HG03159 (cell line): ENCODE measurements at regions not wholly inside any gene's neighbourhood (a gene's known extent, or its start where the extent isn't known, plus 50 kb on each side); places are given as distances from the start of the nearest gene placed in this dataset.
"Not testable (repeated sequence)": the region's sequence is repeated elsewhere in the genome, so short reads cannot be mapped to it uniquely, and the experiment has no call there.

Experiments
- ATAC-seq: cut with Tn5 transposase; IDR thresholded peaks from one replicate; pipeline ENCODE4 v1.9.1; 2021; ENCODE audit warnings: mild to moderate bottlenecking, moderate library complexity; ENCODE audit not compliant: unreplicated experiment

DNA sequence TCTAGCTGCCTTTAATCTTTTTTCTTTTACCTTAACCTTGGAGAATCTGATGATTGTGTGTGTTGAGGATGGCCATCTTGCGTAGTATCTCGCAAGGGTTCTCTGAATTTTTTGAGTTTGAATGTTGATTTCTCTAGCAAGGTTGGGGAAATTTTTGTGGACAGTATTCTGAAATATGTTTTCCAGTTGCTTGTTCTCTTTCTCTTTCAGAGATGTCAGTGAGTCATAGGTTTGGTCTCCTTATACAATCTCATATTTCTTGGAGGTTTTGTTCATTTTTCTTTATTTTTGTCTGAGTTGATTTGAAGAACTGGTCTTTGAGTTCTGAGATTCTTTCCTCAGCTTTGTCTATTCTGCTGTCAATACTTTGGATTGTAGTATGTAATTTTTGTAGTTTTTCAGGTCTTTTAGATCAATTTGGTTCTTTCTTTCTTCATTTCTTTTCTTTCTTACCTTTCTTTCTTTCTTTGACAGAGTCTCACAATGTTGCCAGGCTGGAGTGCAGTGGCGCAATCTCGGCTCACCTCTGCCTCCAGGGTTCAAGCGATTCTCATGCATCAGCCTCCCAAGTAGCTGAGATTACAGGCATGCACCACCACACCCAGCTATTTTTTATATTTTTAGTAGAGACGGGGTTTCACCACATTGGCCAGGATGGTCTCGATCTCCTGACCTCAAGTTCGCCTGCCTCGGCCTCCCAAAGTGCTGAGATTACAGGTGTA, 366.4 kb upstream of the RASGRP1 start:
- no peak for ATAC-seq

DNA sequence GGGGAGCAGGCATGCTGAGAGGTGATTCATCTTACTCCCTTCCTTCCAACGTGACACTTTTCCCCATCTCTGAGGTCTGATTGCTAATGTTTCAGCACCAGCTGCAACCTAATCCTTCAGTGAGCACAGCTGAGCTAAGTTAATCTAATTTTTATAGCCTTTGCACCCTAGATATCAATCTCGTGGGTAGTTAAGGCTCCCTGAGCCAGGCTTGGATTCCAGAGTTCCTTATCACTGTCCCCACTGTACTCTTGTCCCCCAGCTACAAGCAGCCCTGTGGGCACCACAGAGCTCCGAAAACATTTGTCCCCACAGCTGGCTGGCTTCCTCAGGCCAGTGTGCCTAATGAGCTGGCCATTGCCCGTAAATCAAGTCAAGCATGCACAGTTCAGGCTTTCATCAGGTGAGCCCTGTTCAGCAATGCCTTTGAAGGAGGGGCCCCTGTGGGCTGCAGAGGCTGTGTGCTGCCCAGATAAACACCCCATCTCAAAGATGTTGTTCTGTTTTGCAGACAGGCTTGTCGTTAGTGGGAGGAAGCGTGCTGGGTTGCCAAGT, 376.9 kb upstream of the RASGRP1 start:
- no peak for ATAC-seq

DNA sequence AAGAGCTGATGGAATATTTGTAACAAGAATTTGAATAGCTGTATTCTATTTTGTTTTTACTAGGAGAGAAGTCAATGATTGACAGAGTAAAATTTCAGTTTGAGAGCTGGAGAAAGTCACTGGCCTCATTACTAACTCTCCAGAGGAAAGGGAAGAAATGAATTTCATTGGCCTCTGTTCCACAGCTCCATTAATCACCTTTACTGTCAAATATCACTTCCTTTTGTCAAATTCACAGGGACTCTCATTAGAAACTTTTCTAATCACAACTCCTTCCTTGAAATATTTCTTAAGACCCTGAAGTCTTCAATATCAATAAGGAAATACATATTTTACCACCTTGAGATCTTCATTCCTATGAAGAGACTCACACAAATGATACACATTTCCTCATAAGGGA, 379.9 kb upstream of the RASGRP1 start:
- ATAC-seq: no peak

DNA sequence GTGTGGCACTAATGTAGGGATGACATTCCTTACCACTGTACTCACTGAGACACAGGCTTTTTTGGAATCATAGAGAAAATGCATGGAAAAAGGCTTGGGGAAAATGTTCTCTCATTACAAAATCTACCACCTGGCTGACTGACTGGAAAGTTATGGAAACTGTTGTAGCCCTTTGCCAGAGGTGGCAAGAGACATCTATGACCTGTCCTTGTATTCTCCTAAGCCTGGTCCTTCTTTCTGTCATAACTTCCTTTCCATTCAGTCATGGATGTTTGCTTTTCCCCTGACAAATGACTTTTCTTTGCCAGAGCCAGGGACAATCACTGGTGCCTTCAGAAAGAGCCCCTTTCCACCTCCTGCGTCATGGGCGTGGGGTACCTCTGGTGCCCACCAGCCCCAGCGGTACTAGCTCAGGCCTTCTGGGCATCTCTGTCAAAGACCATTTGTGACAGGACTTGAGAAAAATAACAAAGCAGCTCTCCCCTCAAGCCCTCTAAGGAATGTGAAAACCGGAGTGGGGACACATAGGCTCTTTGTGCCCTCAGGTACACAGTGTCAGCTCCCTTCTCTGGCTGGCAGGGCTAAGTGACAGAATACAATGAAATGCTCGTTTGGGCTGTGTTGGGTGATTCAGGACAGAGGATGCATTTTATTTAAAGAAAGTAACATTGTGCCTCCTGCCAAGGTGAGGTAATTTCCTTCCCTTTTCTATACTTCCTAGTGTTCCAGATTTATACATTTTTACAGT, 381.1 kb upstream of the RASGRP1 start:
- ATAC-seq: no peak

DNA sequence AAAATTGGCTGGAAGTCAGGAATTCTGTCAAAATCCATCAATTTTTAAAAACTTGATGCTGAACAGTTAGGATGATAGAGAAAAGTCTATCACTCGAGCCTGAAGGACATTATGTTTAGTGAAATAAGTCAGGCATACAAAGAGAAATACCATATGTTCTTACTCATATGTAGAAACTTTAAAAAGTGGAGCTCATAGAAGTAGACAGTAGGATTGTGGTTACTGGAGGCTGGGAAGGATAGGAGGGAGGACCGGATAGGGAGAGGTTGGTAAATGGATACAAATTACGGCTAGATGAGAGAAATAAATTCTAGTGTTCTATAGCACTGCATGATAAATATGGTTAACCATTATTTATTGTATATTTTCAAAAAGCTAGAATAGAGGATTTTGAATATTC, 389.5 kb upstream of the RASGRP1 start:
- no peak for ATAC-seq

DNA sequence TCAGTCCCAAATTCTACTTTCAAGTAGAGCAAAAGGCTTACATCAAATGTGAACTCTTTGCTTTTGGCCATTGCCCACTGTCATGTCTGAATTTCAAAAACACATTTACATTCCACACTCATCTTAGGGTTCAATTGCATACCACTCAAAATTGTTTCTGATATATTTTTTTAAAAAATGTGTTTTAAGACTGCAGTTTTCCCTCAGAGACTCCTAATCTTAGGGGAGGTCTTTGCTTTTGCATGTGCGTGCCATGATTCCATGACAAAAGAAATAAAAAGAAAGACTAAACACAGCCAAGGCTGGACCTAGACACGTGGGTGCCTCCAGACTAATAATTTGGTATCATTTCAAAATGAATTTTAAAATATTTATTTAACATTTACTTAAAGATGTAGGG, 396.8 kb upstream of the RASGRP1 start:
- no peak for ATAC-seq

DNA sequence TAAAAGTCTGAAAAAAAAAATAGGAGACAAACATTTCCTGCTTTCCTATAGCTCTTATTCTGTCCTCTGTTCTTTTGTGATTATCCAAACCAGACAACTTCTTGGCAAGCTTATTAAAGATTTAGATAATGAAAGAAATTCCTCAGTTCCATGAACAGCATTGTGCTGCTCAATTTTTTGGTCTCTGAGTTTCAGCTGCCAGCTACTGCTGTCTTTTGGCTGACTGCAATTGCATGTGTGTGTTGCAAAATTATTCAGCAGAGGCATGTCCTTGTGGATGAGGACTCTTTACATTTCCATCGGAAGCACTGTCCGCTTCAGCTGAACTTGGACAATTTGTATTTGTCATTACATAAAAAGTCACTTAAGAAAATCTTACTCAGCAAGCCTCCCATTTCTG, 397.3 kb upstream of the RASGRP1 start:
- no peak for ATAC-seq

- ATAC-seq: no peak
Measured at GRCh38 chr15:38972831-38973230, 408.2 kb upstream of the RASGRP1 start.

DNA sequence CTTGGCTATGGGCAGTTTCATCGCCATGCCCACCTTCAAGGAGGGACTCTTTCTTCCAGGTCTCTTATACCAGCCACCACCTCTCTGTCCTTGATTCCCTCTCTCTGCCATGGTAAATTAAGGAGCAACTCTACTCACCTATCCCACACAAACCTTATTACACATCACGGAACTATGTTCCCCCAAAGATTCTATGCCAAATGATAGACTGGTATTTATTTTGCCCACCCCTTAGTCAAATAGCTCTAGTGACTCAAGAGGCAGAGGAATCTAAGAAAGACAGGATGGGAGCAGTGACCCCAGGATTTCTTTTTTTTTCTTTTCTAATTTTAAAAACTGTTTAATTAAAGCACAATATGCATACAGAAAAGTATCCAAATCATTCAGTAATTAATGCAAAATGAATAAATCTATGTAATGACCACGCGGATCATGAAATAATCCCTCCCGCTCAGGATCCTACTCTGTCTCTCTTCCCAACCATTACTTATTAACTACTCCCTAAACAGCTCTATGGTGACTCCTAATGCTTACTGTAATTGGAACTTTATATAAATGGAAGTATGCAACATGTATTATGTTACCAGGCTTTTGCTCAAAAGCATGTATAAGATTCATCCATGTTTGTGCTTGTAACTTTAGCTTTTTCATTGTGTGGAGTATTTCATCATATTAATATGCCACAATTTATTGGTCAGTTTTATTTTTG, 410.8 kb upstream of the RASGRP1 start:
- no peak for ATAC-seq

- no peak for ATAC-seq
Measured at GRCh38 chr15:38991126-38991525, 426.5 kb upstream of the RASGRP1 start.

DNA sequence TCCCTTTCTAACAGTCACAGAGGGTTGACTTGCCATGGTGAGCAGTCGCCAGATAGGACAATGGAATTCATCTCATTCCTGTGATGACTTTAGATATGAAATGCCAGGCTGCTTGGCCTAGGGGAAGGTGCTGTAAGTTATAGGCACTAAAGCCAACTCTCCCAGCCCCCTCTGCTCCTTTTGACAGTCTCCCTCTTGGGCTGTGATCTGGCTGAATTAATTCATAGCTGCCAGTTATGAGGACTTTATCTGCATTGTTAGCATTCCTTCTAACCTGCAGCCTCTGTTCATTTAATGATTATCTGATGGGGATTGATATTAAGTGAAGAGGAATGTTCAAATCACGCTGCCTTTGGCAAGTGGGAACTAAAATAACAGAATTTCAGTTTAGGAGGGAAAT, 427.1 kb upstream of the RASGRP1 start:
- ATAC-seq: no peak

- no peak for ATAC-seq
Measured at GRCh38 chr15:38992506-38992905, 427.9 kb upstream of the RASGRP1 start.

DNA sequence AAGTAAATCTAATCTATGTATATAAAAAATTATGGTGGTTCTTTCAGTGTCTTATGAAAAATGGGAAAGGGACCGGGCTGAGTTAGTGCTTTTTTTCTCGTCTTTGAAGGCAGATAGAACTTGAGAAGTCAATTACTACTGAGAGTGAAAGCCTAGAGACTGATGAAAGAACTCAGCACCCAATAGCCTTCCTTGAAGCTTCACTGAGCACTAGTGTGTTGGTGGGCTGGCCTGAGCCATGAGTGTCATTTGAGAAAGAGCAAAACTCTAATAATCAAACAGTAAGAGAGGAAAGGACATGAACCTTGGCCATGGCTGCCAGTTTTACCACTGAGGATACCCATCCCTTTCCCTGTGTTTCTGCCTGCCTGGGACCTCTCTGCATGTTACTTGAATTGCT, 428.3 kb upstream of the RASGRP1 start:
- ATAC-seq: no peak

- ATAC-seq: no peak
Measured at GRCh38 chr15:38994310-38994709, 429.7 kb upstream of the RASGRP1 start.

GRCh38 chr15:38996111-38996631, 431.6 kb upstream of the RASGRP1 start:
- no peak for ATAC-seq

DNA sequence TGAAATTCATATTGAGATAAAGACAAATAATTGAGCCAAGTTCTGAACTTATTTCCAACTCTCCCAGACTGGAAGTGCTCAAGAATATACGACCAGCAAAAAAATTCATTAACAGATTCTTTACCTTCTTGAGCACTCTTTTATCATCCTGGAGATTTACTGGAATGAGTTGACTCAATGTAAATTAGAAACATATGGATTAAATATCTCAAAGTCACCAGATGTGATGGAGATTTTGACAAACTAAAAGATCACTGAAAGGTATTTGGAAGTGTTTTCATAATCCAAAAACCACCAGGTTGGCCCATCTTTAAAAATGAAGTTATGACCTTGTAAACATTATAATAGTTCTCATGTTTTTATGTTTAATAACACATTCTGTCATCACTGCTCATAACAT, 433.2 kb upstream of the RASGRP1 start:
- no peak for ATAC-seq

DNA sequence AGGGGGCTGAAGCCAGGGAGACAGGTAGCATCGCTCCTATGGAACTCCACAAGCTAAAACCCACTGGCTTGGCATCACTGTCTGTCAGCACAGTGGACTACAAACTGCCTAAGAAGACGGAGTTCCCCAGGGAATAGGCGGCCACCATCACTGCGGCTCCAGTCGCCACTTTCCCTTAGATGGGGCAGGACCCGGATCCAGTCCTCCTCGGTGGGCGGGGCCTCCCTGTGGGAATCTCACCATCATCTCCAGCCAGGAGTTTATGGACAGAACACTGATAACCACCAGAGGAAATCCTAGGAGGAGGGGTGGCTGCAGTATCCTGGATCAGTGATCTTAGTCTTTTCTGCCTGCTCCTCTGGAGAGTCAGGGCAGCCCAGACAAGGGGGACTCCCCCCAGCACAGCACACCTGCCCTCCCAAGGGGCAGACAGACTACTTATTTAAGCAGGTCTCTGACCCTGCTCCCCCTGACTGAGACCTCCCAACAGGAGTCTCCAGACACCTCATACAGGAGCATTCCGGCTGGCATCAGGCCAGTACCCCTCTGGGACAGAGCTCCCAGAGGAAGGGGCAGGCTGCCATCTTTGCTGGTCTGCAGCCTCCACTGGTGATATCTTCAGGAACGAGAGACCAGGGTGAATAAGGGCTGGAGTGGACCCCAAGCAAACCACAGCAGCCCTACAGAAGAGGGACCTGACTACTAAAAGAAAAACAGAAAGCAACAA, 435.6 kb upstream of the RASGRP1 start:
- ATAC-seq: no peak

GRCh38 chr15:39009740-39010139, 445.1 kb upstream of the RASGRP1 start:
- ATAC-seq: no peak

DNA sequence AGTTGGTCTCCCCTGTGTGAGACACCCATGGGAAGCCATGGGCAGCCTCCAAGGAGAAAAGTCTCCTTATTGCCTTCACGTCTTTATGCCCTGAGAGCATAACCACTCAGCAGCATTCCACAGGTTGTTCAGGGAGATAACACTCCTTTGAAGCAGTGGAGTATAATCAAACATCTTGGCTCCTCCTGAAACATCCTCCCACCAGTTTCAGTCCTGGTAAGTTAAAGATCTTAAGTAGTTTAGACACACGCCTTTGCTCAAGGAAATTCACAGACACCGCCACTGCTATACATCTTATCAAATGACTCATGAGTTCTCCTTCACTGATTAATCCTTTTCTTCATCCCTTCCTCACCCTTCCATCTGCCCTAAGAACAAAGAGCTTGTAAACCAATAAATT, 446.5 kb upstream of the RASGRP1 start:
- not testable (repeated sequence) for ATAC-seq

DNA sequence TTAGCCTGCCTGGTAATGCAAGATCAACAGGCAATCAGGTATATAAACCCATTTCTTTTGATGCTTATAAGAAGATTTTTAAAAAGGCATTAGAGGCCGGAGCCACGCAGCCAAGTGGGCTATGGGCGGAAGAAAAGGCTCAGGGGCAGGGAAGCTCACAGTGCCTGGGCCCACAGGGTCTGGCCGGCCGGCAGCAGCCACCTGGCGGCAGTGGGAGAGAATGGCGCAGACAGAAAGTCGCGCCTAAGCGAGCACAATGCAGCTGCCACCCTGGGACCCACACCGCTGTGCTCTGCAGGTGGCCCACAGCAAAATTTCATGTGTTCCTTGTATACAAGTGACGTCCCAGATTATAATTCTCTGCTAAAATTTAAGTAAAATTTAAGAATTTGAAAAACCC, 448.6 kb upstream of the RASGRP1 start:
- no peak for ATAC-seq

DNA sequence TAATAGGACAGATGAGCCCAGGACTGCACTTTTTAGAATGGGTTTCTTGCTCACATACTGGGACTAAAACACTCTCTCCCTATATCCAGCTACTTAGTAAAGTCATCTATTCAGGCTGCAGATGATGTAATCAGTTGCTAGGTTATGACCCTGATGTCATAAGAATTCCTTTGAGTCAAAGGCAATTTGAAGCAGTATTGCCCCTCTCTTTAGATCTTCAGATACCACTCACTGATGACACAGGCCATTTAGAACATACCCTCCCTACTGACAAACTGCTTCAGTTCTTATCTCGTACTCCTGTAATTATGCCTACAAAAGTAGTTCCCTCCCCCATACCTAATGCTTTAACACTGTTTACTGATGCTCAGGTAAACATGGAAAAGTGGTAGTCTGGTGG, 450.1 kb upstream of the RASGRP1 start:
- ATAC-seq: no peak
